ENCODE measurements at regions not wholly inside any gene's neighbourhood (a gene's known extent, or its start where the extent isn't known, plus 50 kb on each side); places are given as distances from the start of the nearest gene placed in this dataset.
"Not testable (repeated sequence)": the region's sequence is repeated elsewhere in the genome, so short reads cannot be mapped to it uniquely, and the experiment has no call there.

- 86% methylated on average over 4 of the region's 4 CpGs for WGBS (ENCODE audit: low lambda C conversion rate, missing lambda C conversion rate)
Observed at GRCh38 chr3:106969596-106969995, 407.6 kb upstream of the CCDC54 start.

GRCh38 chr3:106981392-106981791 lies 395.8 kb upstream of the CCDC54 start:
- Histone ChIP-seq H2AFZ (no peak overlapping the region), H3K27ac (no peak overlapping the region), H3K9me2 (replicated peaks; ENCODE audit: insufficient read depth) (no peaks in the 10 kb centered on the region), H3K79me2 (no peaks in the 10 kb centered on the region), H3K9me3 (ENCODE audit: low read depth) (no peaks in the 10 kb centered on the region), H3K4me3 (no peak overlapping the region), H3K27me3 (no peaks in the 10 kb centered on the region), H3K4me1 (ENCODE audit: insufficient read depth) (no peaks in the 10 kb centered on the region), H3K36me3 (replicated peaks; ENCODE audit: insufficient read depth, low read depth) (no peaks in the 10 kb centered on the region), H4K20me1 (ENCODE audit: insufficient read depth, poor library complexity, severe bottlenecking) (no peaks in the 10 kb centered on the region), H3K4me2 (no peak overlapping the region)
- no peak for DNase-seq (ENCODE audit: low spot score)
- TF ChIP-seq EZH2phosphoT487 (IDR thresholded peaks at IDR 0.05; ENCODE audit: low read depth, severe bottlenecking, unreplicated experiment): no peak
- TF ChIP-seq CTCF (IDR thresholded peaks at IDR 0.05; ENCODE audit: poor library complexity): no peak
- no peak for TF ChIP-seq EZH2 (IDR thresholded peaks at IDR 0.05; ENCODE audit: borderline replicate concordance)
- 80% methylated on average over 1 of the region's 1 CpG for WGBS (ENCODE audit: low lambda C conversion rate, missing lambda C conversion rate)

More at GRCh38 chr3:106969596-106969995, 407.6 kb upstream of the CCDC54 start:
- Histone ChIP-seq H3K9me3 (ENCODE audit: low read depth) (no peaks in the 10 kb centered on the region), H4K20me1 (ENCODE audit: insufficient read depth, poor library complexity, severe bottlenecking) (no peaks in the 10 kb centered on the region), H3K4me3 (no peak overlapping the region), H3K4me1 (ENCODE audit: insufficient read depth) (no peaks in the 10 kb centered on the region), H2AFZ (no peak overlapping the region), H3K4me2 (no peak overlapping the region), H3K79me2 (no peaks in the 10 kb centered on the region), H3K27me3 (no peaks in the 10 kb centered on the region), H3K36me3 (replicated peaks; ENCODE audit: insufficient read depth, low read depth) (no peaks in the 10 kb centered on the region), H3K9me2 (replicated peaks; ENCODE audit: insufficient read depth) (no peaks in the 10 kb centered on the region), H3K27ac (no peak overlapping the region)
- DNase-seq (ENCODE audit: low spot score): no peak
- TF ChIP-seq EZH2 (IDR thresholded peaks at IDR 0.05; ENCODE audit: borderline replicate concordance) (no peak), CTCF (IDR thresholded peaks at IDR 0.05; ENCODE audit: poor library complexity) (no peak), EZH2phosphoT487 (IDR thresholded peaks at IDR 0.05; ENCODE audit: low read depth, severe bottlenecking, unreplicated experiment) (no peak)

- DNase-seq (ENCODE audit: low spot score): no peak
- TF ChIP-seq CTCF (IDR thresholded peaks at IDR 0.05; ENCODE audit: poor library complexity): no peak
- H3K36me3 ChIP-seq (replicated peaks; ENCODE audit: insufficient read depth, low read depth): no peaks in the 10 kb centered on the region
- no peak overlapping the region for H3K4me3 ChIP-seq
- no peaks in the 10 kb centered on the region for H3K9me2 ChIP-seq (replicated peaks; ENCODE audit: insufficient read depth)
- no peaks in the 10 kb centered on the region for H3K4me1 ChIP-seq (ENCODE audit: insufficient read depth)
- WGBS (ENCODE audit: low lambda C conversion rate, missing lambda C conversion rate): 91% methylated on average over 2 of the region's 2 CpGs
- no peaks in the 10 kb centered on the region for H3K27me3 ChIP-seq
- no peak overlapping the region for H3K4me2 ChIP-seq
- H3K27ac ChIP-seq: no peak overlapping the region
- no peaks in the 10 kb centered on the region for H3K79me2 ChIP-seq
- no peak overlapping the region for H2AFZ ChIP-seq
- H4K20me1 ChIP-seq (ENCODE audit: insufficient read depth, poor library complexity, severe bottlenecking): no peaks in the 10 kb centered on the region
- no peaks in the 10 kb centered on the region for H3K9me3 ChIP-seq (ENCODE audit: low read depth)
Observed at GRCh38 chr3:106985721-106986120, 391.5 kb upstream of the CCDC54 start.

GRCh38 chr3:106998841-106999682 lies 378.2 kb upstream of the CCDC54 start:
- not testable (repeated sequence) for H3K4me1 ChIP-seq (ENCODE audit: insufficient read depth); H3K79me2 ChIP-seq; DNase-seq (ENCODE audit: low spot score); H3K27ac ChIP-seq; H4K20me1 ChIP-seq (ENCODE audit: insufficient read depth, poor library complexity, severe bottlenecking); H3K4me3 ChIP-seq; H3K9me3 ChIP-seq (ENCODE audit: low read depth); H3K27me3 ChIP-seq; H3K4me2 ChIP-seq; H3K9me2 ChIP-seq (replicated peaks; ENCODE audit: insufficient read depth); H2AFZ ChIP-seq; H3K36me3 ChIP-seq (replicated peaks; ENCODE audit: insufficient read depth, low read depth)
- 93% methylated on average over 21 of the region's 21 CpGs for WGBS (ENCODE audit: low lambda C conversion rate, missing lambda C conversion rate)
